Liver (tissue), 8 donors: ENCODE measurements at regions not wholly inside any gene's neighbourhood (a gene's known extent, or its start where the extent isn't known, plus 50 kb on each side); places are given as distances from the start of the nearest gene placed in this dataset.

Experiments
- DNase-seq: peaks from one replicate; pipeline ENCODE4 v3.0.0-alpha.2; 2017; ENCODE audit warnings: low spot score
- H3K27ac ChIP-seq, 2 donors: one replicate each; pipeline ENCODE4 v1.7.0; 2013; ENCODE audit warnings: inconsistent platforms in 2 of 2, low read length in 2 of 2, control low read depth in 1 of 2, low read depth in 1 of 2, mild to moderate bottlenecking in 1 of 2
- H3K27me3 ChIP-seq, 4 donors: one replicate each; pipeline versions ENCODE4 v1.6.1 to v1.7.0; 2013; ENCODE audit warnings: low read length in 3 of 4, inconsistent platforms in 1 of 4, mild to moderate bottlenecking in 1 of 4, moderate library complexity in 1 of 4; ENCODE audit not compliant: control insufficient read depth in 4 of 4, insufficient read depth in 4 of 4
- H3K36me3 ChIP-seq, 4 donors: one replicate each; pipeline versions ENCODE4 v1.6.1 to v1.7.0; 2013; ENCODE audit warnings: low read length in 3 of 4, mild to moderate bottlenecking in 3 of 4, low read depth in 1 of 4, moderate library complexity in 1 of 4; ENCODE audit not compliant: control insufficient read depth in 4 of 4, insufficient read depth in 3 of 4
- H3K4me1 ChIP-seq, 4 donors: one replicate each; pipeline versions ENCODE4 v1.6.1 to v1.7.0; 2013; ENCODE audit warnings: low read length in 3 of 4, mild to moderate bottlenecking in 3 of 4, moderate library complexity in 1 of 4; ENCODE audit not compliant: control insufficient read depth in 4 of 4, insufficient read depth in 4 of 4
- H3K4me3 ChIP-seq, 3 donors: one replicate each; pipeline versions ENCODE4 v1.6.1 to v1.7.0; 2013; ENCODE audit warnings: low read length in 3 of 3, control low read depth in 1 of 3, low read depth in 1 of 3, mild to moderate bottlenecking in 1 of 3
- H3K9ac ChIP-seq, 2 donors: one replicate each; pipeline ENCODE4 v1.7.0; 2013; ENCODE audit warnings: low read length in 2 of 2, mild to moderate bottlenecking in 2 of 2, moderate library complexity in 2 of 2, control low read depth in 1 of 2, low read depth in 1 of 2
- H3K9me3 ChIP-seq, 4 donors: one replicate each; pipeline versions ENCODE4 v1.6.1 to v1.7.0; 2013; ENCODE audit warnings: low read length in 3 of 4; ENCODE audit not compliant: control insufficient read depth in 4 of 4
- FOXA1 ChIP-seq: IDR thresholded peaks from 2 replicates; pipeline ENCODE4 v1.6.1; 2016; ENCODE audit warnings: antibody characterized with exemption
- FOXA2 ChIP-seq: IDR thresholded peaks from 2 replicates; pipeline ENCODE4 v1.6.1; 2016; ENCODE audit warnings: antibody characterized with exemption
- HNF4A ChIP-seq, 2 donors: conservative IDR thresholded peaks; 2 replicates each; pipeline ENCODE4 v1.6.1; 2016; ENCODE audit warnings: antibody characterized with exemption in 2 of 2, mild to moderate bottlenecking in 2 of 2
- JUND ChIP-seq, 2 donors: IDR thresholded peaks; 2 replicates each; pipeline ENCODE4 v1.6.1; 2016; ENCODE audit warnings: antibody characterized with exemption in 2 of 2
- RXRA ChIP-seq, 2 donors: IDR thresholded peaks; 2 replicates each; pipeline ENCODE4 v1.6.1; 2017 to 2018; ENCODE audit warnings: antibody characterized with exemption in 2 of 2, mild to moderate bottlenecking in 1 of 2
- TAF1 ChIP-seq: conservative IDR thresholded peaks from 2 replicates; pipeline ENCODE4 v1.6.1; 2016; ENCODE audit warnings: antibody characterized with exemption, mild to moderate bottlenecking
- YY1 ChIP-seq: IDR thresholded peaks from 2 replicates; pipeline ENCODE4 v1.6.1; 2016; ENCODE audit warnings: antibody characterized with exemption, mild to moderate bottlenecking
- WGBS: extraction: QIAGEN DNeasy Blood & Tissue Kit; methylation state at CpG from one replicate; pipeline ENCODE4 v1.1.7; 2013; 5-methylcytosine and 5-hydroxymethylcytosine counted together
- TF ChIP-seq, protein P1 (sequence below): IDR thresholded peaks from 2 replicates; pipeline ENCODE4 v1.6.1; 2016; ENCODE audit warnings: antibody characterized with exemption, mild to moderate bottlenecking
- TF ChIP-seq, protein P2 (sequence below): fragments of 150-350 bp; IDR thresholded peaks from 2 replicates; pipeline ENCODE4 v1.5.1; 2017; ENCODE audit warnings: improper control_type of control experiment, low read depth, low read length; ENCODE audit not compliant: missing input control
- TF ChIP-seq, protein P3 (sequence below): IDR thresholded peaks from 2 replicates; pipeline ENCODE4 v1.6.1; 2016; ENCODE audit warnings: antibody characterized with exemption
- donor health status: healthy.
- donor health status: healthy.
- donor health status: healthy.
- donor health status: healthy.
- donor health status: healthy.

DNA sequence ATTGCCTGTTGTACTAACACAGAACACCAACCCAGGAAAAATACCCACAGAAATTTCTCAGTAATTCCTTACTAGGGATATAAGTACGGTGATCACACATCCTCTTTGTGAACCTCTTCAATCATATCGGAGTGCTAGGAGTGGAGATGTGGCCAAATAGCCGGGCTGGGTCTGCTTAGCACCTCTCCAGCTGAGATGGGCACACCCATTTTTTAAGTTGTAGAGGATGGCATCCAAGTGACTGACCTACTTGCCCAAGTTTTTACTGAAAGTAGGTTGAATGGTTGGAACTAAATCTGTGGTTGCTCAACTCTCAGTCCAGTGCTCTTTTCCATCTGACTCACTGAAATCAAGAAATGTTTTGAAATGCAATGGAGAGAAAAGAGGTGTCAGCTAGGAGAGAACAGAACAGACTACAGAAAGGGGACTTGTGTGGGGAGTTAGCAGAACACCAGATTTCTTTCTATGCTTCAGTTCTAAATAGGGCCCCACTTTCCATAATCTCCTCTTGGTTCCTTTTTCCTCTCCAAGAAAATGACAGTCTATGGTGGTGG is 68.7 kb upstream of the FSHR start:
- 75% methylated on average over 3 of the region's 3 CpGs for WGBS
- Histone ChIP-seq H3K9me3 (no peaks in the 10 kb centered on the region), H3K36me3 (no peaks in the 10 kb centered on the region), H3K9ac (no peak overlapping the region), H3K4me1 (no peaks in the 10 kb centered on the region), H3K27ac (no peak overlapping the region), H3K4me3 (no peak overlapping the region), H3K27me3 (peaks cover 0 to 5% (median 0%) of the 10 kb centered on the region in 4 donors)
- DNase-seq = no peak
- TF ChIP-seq, protein P1, sequence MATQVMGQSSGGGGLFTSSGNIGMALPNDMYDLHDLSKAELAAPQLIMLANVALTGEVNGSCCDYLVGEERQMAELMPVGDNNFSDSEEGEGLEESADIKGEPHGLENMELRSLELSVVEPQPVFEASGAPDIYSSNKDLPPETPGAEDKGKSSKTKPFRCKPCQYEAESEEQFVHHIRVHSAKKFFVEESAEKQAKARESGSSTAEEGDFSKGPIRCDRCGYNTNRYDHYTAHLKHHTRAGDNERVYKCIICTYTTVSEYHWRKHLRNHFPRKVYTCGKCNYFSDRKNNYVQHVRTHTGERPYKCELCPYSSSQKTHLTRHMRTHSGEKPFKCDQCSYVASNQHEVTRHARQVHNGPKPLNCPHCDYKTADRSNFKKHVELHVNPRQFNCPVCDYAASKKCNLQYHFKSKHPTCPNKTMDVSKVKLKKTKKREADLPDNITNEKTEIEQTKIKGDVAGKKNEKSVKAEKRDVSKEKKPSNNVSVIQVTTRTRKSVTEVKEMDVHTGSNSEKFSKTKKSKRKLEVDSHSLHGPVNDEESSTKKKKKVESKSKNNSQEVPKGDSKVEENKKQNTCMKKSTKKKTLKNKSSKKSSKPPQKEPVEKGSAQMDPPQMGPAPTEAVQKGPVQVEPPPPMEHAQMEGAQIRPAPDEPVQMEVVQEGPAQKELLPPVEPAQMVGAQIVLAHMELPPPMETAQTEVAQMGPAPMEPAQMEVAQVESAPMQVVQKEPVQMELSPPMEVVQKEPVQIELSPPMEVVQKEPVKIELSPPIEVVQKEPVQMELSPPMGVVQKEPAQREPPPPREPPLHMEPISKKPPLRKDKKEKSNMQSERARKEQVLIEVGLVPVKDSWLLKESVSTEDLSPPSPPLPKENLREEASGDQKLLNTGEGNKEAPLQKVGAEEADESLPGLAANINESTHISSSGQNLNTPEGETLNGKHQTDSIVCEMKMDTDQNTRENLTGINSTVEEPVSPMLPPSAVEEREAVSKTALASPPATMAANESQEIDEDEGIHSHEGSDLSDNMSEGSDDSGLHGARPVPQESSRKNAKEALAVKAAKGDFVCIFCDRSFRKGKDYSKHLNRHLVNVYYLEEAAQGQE = no peak
- TF ChIP-seq RXRA (IDR thresholded peaks at IDR 0.05) = no peak
- no peak for TF ChIP-seq TAF1
- no peak for TF ChIP-seq FOXA2
- TF ChIP-seq, protein P2, sequence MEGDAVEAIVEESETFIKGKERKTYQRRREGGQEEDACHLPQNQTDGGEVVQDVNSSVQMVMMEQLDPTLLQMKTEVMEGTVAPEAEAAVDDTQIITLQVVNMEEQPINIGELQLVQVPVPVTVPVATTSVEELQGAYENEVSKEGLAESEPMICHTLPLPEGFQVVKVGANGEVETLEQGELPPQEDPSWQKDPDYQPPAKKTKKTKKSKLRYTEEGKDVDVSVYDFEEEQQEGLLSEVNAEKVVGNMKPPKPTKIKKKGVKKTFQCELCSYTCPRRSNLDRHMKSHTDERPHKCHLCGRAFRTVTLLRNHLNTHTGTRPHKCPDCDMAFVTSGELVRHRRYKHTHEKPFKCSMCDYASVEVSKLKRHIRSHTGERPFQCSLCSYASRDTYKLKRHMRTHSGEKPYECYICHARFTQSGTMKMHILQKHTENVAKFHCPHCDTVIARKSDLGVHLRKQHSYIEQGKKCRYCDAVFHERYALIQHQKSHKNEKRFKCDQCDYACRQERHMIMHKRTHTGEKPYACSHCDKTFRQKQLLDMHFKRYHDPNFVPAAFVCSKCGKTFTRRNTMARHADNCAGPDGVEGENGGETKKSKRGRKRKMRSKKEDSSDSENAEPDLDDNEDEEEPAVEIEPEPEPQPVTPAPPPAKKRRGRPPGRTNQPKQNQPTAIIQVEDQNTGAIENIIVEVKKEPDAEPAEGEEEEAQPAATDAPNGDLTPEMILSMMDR = no peak

DNA sequence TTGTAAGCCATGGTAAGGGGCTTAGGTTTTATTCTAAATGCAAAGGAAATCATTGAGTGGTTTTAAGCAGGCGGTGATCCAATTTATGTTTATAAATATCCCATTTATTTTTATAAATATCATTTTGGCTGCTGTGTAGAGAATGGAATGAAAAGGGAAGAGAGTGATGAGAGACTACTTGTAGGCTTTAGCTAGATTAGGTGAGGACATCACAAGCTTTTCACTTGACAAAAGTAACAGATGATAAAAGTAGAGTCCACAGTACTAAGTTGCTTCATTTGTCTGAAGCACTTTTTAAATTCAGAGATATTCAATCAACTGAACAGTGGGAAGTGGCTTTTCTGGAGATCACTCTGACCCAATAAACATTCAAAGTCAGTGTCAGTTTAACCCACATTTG is 65.4 kb upstream of the FSHR start:
- Histone ChIP-seq H3K9ac (no peak overlapping the region), H3K36me3 (no peaks in the 10 kb centered on the region), H3K9me3 (no peaks in the 10 kb centered on the region), H3K4me3 (no peak overlapping the region), H3K4me1 (no peaks in the 10 kb centered on the region), H3K27me3 (peaks cover 0 to 5% (median 0%) of the 10 kb centered on the region in 4 donors), H3K27ac (no peak overlapping the region)
- TF ChIP-seq JUND (IDR thresholded peaks at IDR 0.05) (no peak), FOXA1 (no peak), FOXA2 (no peak), YY1 (no peak), HNF4A (conservative IDR thresholded peaks at IDR 0.05) (no peak), RXRA (IDR thresholded peaks at IDR 0.05) (no peak)
- TF ChIP-seq, protein P3, sequence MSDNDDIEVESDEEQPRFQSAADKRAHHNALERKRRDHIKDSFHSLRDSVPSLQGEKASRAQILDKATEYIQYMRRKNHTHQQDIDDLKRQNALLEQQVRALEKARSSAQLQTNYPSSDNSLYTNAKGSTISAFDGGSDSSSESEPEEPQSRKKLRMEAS = no peak
- TF ChIP-seq, protein P1 = no peak
- TF ChIP-seq, protein P2 = no peak
- WGBS = 83% methylated on average over 1 of the region's 1 CpG
- no peak for DNase-seq
